Muscle of leg (tissue), 3 donors: ENCODE measurements at regions not wholly inside any gene's neighbourhood (a gene's known extent, or its start where the extent isn't known, plus 50 kb on each side); places are given as distances from the start of the nearest gene placed in this dataset.

Source experiments
- DNase-seq: peaks from one replicate; pipeline ENCODE4 v3.0.0; 2013
- H3K27ac ChIP-seq: one replicate; pipeline ENCODE4 v1.5.1; 2013; ENCODE audit warnings: mild to moderate bottlenecking, low read length, control low read depth
- H3K27me3 ChIP-seq: one replicate; pipeline ENCODE4 v1.6.1; 2013; ENCODE audit warnings: low read length; ENCODE audit not compliant: control insufficient read depth, insufficient read depth
- H3K36me3 ChIP-seq: one replicate; pipeline ENCODE4 v1.6.1; 2013; ENCODE audit warnings: low read length; ENCODE audit not compliant: control insufficient read depth, insufficient read depth
- H3K4me1 ChIP-seq: one replicate; pipeline ENCODE4 v1.6.1; 2013; ENCODE audit warnings: low read length; ENCODE audit not compliant: control insufficient read depth, insufficient read depth
- H3K4me3 ChIP-seq: one replicate; pipeline ENCODE4 v1.5.1; 2013; ENCODE audit warnings: low read length, control low read depth
- H3K9me3 ChIP-seq: replicated peaks from 2 replicates; pipeline ENCODE4 v1.6.1; 2013; ENCODE audit warnings: low read depth, low read length; ENCODE audit not compliant: control insufficient read depth
- WGBS: methylation state at CpG from one replicate; pipeline ENCODE4 v1.1.5; 2013; ENCODE audit warnings: missing lambda C conversion rate; ENCODE audit not compliant: insufficient coverage; 5-methylcytosine and 5-hydroxymethylcytosine counted together

DNA sequence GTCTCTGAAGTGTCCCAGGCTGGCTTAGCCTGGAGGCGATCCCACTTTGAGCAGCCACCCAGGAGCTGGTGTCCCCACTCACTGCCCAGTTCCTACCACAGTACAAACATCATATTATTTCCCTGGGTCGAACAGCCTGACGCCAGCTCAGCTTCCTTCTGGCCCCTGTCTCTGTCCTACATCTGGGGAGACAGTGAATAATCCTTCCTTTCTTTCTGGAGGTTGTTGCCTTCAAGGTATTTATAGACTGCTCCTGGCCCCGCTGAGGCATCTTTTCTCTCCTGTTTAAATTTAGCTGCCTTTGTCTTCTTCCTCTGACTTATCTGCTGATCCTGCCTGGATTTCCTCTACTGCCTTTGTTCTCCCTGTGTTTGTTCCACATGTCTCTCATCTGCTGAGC lies 56.8 kb upstream of the LRRC55 start:
- WGBS, result 0% methylated on average over 1 of the region's 4 CpGs
- Histone ChIP-seq H3K27ac (no peak overlapping the region), H3K27me3 (no peaks in the 10 kb centered on the region), H3K4me3 (no peak overlapping the region), H3K4me1 (peaks cover 3% of the 10 kb centered on the region), H3K36me3 (no peaks in the 10 kb centered on the region), H3K9me3 (no peaks in the 10 kb centered on the region)
- DNase-seq, result no peak

DNA sequence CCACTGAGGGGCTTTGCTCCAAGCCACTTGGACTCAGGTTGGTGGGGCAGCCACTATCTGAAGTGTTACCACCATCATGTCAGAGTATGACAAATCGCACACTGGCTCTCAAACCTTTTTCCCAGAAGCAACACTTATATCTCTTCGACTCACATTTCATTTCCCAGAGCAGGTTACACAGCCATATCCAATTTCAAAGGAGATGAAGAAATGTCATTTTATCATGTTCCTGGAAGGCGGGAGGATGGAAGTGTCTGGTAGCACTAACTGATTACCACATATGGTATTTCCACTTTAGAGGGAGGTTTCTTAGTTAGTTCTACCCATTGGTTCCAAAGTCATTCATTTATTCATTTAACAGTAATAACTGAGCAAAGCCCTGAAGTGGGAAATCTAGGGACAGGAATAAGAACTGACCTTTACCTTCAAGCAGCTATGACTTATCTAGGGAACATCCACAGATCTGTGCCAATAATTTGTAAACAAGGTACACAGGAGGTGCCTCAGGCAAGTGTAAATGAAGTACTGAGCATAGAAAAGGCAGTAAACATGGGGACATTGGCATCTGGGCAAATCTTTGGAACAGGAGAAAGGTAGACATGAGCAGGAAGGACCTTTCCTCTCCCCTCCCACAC lies 54.9 kb upstream of the LRRC55 start:
- WGBS, result no CpG with 5 or more reads among the region's 3 CpGs
- Histone ChIP-seq H3K27ac (no peak overlapping the region), H3K27me3 (no peaks in the 10 kb centered on the region), H3K4me3 (no peak overlapping the region), H3K9me3 (no peaks in the 10 kb centered on the region), H3K4me1 (no peaks in the 10 kb centered on the region), H3K36me3 (no peaks in the 10 kb centered on the region)
- DNase-seq, result no peak

DNA sequence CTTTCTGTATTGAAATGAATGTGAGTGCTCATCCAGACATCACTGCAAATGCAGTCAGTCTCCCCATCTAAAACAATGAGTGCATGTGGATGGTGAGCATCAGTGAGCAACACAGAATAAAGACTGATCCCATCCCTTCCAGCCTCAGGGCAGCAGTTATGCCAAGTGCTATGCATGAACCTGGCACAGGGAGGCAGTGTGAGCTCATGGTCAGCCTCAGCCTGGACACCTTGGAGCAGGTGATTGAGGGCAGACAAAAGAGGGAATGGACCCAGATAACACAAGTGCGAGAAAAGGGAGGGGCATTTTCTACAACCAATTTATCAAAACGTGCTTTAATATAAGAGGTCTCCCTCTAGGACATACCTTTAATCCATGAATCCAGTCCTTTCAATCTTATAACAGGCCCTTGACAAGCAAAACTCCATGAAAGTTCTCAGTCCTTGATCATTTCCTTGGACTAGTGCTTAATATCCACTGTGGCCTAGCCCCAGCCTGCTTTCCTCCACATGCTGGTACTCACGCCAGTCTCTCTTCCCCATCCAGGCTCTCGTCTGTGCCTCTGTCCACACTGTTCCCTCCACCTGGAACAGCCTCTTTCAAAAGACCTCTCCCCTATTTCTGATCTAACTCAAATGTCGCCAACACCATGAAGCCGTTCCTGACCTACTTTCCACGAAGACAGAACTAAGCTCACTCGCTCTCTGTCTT lies 50.5 kb upstream of the LRRC55 start:
- Histone ChIP-seq H3K36me3 (no peaks in the 10 kb centered on the region), H3K4me1 (no peaks in the 10 kb centered on the region), H3K4me3 (no peak overlapping the region), H3K9me3 (no peaks in the 10 kb centered on the region), H3K27me3 (no peaks in the 10 kb centered on the region), H3K27ac (no peak overlapping the region)
- 56% methylated on average over 4 of the region's 8 CpGs for WGBS
- peak; percentile 28 for DNase-seq
